Fibroblast of the aortic adventitia (primary cell): ENCODE measurements at regions not wholly inside any gene's neighbourhood (a gene's known extent, or its start where the extent isn't known, plus 50 kb on each side); places are given as distances from the start of the nearest gene placed in this dataset.

Experiments used
- DNase-seq: peaks from one replicate; pipeline ENCODE4 v3.0.0-alpha.2; 2010; ENCODE audit warnings: low read depth
- H3K4me3 ChIP-seq: 2 replicates; pipeline ENCODE4 v1.5.1; 2011; ENCODE audit warnings: low read depth, mild to moderate bottlenecking, control low read depth, low read length, moderate library complexity
- TF ChIP-seq, protein P1 (sequence below): IDR thresholded peaks from 2 replicates; pipeline ENCODE4 v1.5.1; 2011; ENCODE audit warnings: mild to moderate bottlenecking, low read length, control low read depth, inconsistent platforms; ENCODE audit not compliant: insufficient read depth

DNA sequence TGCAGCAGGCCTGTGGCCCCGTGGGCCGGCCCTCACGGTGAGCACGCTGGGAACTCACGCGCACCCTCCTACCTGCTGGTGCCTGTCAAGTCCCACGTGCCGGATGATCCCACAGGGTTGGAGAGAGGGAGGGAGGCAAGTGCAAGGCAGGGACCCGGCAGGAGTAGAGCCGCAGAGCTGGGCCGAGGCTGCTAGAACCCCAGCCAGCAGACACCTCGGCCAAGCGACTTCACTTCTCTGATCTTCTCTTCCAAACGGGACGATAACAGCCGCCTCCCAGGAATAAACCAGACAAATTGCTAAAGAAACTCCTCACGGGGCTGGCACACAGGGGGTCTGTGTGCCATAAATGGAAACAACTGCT is 1232.8 kb downstream of the TBC1D22A start:
- TF ChIP-seq, protein P1, sequence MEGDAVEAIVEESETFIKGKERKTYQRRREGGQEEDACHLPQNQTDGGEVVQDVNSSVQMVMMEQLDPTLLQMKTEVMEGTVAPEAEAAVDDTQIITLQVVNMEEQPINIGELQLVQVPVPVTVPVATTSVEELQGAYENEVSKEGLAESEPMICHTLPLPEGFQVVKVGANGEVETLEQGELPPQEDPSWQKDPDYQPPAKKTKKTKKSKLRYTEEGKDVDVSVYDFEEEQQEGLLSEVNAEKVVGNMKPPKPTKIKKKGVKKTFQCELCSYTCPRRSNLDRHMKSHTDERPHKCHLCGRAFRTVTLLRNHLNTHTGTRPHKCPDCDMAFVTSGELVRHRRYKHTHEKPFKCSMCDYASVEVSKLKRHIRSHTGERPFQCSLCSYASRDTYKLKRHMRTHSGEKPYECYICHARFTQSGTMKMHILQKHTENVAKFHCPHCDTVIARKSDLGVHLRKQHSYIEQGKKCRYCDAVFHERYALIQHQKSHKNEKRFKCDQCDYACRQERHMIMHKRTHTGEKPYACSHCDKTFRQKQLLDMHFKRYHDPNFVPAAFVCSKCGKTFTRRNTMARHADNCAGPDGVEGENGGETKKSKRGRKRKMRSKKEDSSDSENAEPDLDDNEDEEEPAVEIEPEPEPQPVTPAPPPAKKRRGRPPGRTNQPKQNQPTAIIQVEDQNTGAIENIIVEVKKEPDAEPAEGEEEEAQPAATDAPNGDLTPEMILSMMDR = no peak

DNA sequence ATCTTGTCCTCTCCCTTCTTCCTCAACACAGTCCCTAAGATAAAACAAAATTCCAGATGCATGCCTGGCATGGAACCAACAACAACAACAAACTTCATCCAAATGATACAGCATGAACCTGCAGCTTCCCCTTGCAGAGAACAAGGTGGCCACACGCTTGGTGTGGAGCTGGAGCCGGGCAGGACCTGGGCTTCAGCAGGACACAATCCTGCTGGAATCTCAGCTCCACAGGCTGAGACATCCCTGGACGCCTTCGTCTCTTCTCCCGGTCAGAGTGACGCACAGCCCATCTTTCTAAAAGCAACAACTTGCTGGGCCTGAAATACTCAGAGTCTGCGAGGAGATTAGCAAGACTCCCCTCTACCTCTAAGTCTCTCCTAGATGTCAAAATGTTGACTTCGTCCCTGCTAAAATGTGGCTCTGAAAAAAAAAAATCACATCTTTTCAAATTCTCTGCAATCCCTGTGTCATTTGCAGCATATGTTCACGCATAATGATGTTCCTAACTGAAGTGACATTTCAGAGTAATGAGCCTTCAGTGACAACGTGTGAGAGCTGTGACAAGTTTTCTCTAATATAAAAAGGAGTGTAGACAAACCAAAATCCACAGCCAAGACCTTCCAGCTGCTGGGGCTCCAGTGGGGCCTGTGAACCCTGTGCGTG is 1232.3 kb downstream of the TBC1D22A start:
- H3K4me3 ChIP-seq = no peak overlapping the region
- DNase-seq = no peak
- TF ChIP-seq, protein P1 = no peak

More for the DNA sequence above, 1232.8 kb downstream of the TBC1D22A start:
- DNase-seq = no peak
- no peak overlapping the region for H3K4me3 ChIP-seq

DNA sequence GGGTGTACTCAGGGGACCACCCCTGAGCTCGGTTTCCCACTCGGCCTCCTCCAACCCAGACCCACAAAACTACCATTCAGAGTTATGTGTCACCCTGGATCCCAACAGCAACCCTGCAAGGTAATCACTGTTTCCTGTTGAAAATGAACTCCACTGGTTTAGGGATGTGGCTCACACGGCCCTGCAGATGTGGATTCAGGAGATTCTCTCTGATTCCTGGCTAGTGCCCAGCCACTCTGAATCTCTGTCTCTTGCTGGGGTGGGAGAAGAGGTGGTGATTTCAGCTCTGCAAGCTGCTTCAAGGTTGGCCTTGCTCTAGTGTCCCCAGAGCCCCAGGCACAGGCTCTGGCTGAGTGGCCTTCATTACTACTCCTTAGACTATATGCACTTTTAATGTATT is 1231.6 kb downstream of the TBC1D22A start:
- no peak for DNase-seq
- TF ChIP-seq, protein P1 = no peak
- H3K4me3 ChIP-seq = no peak overlapping the region

DNA sequence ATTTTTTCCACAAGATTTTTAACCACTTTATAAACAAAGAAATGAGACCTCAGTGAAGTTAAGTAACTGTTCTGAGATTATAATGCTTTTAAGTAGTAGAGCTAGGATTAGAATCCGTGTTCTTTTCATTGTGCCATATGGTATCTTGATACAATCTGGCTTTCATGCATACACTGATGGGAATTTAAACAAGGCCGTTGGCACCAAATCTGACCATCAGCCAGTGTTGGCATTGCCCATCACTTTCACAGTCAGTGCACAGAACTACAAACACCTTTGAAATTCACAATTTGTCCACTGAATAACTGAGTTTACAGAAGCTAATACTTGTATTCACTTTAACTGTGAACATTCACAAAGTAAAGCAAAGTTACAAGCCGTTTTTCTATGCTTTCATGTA is 1228.0 kb downstream of the TBC1D22A start:
- no peak overlapping the region for H3K4me3 ChIP-seq
- DNase-seq = no peak
- TF ChIP-seq, protein P1 = no peak

DNA sequence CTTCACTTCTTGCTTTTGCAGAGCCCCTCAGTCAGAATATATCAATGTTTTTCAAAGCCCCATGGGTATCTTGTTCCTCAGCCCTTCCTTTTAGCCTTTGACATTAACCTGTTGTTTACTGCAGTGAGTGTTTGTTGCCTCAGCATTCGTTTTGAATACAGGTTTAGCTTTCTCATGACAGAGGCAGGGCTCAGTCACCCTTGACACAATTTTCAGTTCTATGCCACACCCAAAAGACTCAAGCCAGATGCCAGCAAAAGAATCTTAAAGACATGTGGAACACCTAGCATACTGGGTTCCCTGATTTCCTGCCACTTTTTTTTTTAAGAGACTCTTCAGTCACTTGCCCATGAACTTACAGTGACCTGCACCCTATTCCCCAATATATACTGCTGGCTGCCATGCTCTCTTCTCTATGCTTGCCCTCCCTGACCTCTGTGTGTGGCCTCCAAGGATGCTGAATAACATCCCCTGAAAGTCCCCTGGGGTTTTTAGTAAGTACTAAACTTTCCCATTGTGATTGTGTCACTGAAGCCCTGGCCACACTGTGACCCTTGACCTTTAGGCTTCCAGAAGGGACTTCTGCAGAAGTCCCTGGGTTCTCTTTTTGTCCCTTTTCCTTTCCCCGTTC is 1225.5 kb downstream of the TBC1D22A start:
- no peak for DNase-seq

DNA sequence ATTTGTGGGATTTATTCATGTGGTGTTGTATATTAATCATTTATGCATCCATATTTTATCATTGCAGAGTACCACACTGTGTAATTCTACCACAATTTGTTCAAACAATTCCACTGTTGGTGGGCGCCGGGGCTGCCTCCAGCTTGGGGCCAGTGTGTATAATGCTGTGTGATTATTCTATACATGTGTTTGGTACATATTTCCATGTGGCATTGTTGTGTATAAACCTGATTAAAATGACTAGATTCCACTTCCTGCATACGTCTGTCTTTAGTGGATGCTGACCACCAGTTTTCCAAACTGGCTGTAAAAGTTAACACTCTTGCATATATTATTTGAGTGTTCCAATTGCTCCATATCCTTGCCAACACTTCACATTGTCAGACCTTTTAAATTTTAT is 1213.8 kb downstream of the TBC1D22A start:
- DNase-seq = no peak
- H3K4me3 ChIP-seq = no peak overlapping the region
- TF ChIP-seq, protein P1 = no peak

More for the DNA sequence above, 1225.5 kb downstream of the TBC1D22A start:
- H3K4me3 ChIP-seq = no peak overlapping the region
- TF ChIP-seq, protein P1 = no peak
